HG03575 (cell line): ENCODE measurements at regions not wholly inside any gene's neighbourhood (a gene's known extent, or its start where the extent isn't known, plus 50 kb on each side); places are given as distances from the start of the nearest gene placed in this dataset.

ENCODE experiments used
- ATAC-seq: cut with Tn5 transposase; IDR thresholded peaks from one replicate; pipeline ENCODE4 v1.9.1; 2021; ENCODE audit not compliant: unreplicated experiment, insufficient number of reproducible peaks, low FRiP score; ENCODE audit errors: extremely low read depth

DNA sequence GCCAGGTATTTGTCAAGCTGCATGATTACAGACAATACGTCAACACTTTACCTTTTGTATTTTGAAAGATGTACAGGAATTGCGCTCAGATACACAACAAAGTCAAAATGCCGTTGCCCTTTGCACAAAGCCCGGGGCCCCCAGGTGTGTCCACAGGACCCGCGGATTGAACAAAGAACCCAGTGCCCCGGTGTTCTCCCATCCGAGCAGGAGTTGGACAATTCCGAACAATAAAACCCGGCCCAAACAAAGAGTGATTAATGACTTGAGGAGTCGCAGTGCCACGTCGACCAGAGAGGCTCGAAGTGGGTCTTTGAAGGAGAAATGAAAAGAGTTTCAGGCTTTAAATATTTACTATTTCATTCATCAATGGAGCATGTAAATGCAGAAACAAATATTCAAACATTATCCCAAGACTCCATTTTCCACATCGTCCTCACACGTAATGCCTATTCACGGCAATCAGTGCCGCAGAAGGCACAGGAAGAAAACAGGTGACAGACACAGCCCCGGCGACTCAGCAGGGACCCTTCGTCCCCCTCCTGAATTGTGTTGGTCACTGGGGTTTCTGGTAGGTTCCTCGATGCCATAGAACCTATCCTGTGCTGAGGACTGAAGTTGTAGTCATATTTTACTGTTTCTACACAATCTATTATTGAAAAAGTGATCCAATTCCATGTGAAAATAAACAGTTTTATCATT, 70.9 kb upstream of the MGMT start:
- no peak for ATAC-seq

DNA sequence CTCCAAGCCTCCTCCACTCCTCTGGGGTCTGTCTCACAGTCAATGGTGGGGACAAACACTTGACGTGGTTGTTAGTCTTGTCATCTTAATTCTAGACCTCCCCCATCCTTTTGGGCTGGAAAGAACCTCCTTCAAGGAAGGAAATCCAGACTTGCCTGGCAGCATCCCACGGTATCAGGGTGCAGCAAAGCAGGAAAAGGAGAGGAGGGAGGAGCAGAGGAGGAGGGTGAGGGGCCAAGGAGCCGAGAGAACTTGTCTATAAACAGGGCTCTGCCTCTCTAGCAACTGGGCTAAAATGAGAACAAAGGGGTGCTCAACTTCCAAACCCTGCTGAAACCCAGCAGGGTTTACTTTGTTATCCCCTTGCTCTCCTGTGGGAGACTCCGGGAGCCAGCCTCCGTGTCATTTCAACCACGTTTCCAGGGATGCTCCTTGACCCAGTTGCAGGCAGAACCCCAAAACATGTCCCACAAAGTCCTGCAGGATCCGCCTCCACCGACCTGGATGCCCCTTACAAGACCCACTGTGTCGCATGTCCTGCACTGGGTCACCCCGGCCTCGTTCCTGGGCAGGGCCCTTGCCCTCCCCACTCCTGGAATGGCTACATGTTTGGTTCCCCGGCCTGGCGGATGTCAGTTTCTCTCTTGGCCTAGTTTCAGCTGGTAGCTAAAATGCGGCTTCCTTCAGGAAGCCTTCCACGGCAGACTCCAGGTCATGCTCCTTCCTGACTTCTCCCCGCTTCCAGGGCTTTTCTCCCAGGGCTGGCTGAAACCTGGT, 69.7 kb upstream of the MGMT start:
- ATAC-seq: no peak

DNA sequence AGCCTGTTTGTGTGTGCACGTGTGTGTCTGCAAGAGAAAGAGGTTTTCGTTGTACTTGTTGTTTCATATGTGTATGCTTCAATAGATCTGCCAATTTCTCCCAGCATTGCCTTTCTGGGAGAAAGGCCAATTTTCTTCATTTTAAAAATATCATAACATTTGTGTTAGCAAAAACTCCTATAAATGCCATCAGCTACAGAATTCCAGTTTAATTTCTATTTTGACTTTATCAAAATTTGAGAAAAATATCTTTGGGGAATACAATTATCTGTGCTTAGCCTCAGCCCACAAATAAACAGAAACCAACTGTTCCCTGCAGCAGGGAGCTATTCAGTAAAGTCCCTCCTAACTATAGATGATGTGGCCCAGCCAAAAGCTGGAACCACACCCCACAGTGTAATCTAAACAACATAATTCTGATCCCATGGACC, 68.3 kb upstream of the MGMT start:
- no peak for ATAC-seq

DNA sequence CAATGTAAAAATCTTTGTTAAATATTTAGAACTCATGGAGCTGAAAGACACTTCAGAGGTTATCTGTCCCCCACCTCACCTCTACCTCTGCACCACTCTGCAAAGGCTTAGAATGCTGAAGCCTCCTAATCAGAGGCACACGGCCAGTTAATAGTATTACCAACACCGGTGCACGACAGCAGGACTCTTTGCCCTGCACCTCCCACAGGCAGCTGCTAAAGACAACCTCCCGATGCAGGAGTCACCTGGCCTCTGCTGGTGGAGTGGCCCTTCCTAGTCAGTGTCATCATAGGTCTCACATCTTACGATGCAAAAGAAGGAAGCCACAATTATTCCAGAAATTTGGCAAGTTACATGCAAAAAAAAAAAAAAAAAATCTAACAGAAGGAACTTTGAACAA, 66.6 kb upstream of the MGMT start:
- no peak for ATAC-seq

DNA sequence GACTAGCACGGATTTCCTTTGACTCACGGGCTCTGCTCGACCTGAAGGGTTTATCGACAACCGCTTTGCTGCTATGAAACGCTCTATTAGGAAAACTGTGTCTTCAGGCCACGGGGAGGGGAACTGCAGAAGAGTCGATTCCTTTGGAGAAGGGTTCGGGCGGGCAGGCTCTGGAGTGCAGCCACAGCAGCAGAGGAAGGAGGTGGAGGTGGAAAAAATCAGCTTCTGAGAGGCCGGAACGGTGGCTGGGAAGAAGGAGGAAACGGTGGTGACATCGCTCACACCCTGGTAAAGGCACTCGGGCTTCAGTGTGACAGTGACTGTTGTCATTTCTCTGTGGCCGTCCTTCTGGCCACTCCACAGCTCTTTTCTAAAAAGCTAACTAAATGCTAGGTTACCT, 64.6 kb upstream of the MGMT start:
- ATAC-seq: no peak

DNA sequence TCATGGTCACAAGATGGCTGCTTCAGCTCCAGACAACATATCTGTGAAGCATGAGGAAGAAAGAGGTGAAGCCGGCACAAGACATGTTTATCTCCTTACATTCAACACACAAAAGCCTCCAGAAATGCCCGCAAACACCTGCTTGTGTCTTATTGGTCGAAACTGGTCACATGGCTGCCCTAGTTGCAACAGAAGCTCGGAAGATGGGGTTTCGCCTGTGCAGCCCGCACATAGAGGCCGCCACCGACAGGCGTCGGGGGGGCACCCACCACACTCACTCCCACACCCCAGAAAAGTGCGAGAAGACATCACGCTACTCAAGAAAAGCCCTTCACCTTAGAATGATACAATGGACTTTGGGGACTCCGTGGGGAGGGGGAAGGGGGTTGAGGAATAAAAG, 63.0 kb upstream of the MGMT start:
- no peak for ATAC-seq

DNA sequence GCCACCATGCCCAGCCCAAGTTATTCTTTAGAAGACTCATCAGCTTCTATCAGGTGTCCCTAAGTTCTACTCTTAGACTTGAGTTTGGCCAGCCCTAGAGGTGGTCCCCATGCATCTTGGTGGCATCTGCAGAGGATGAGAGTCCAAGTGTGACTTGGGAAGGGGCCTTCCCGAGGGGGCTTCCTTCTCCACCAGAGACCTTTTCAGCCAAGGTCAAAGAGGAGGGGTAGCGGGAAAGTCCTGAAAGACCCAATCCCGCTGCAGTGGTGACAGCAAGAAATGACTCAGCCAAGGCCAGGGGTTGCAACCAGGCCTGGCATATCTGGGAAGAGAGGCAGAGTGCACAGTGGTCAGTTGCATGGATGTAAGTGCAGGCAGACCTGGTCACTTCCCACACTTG, 61.7 kb upstream of the MGMT start:
- ATAC-seq: no peak

DNA sequence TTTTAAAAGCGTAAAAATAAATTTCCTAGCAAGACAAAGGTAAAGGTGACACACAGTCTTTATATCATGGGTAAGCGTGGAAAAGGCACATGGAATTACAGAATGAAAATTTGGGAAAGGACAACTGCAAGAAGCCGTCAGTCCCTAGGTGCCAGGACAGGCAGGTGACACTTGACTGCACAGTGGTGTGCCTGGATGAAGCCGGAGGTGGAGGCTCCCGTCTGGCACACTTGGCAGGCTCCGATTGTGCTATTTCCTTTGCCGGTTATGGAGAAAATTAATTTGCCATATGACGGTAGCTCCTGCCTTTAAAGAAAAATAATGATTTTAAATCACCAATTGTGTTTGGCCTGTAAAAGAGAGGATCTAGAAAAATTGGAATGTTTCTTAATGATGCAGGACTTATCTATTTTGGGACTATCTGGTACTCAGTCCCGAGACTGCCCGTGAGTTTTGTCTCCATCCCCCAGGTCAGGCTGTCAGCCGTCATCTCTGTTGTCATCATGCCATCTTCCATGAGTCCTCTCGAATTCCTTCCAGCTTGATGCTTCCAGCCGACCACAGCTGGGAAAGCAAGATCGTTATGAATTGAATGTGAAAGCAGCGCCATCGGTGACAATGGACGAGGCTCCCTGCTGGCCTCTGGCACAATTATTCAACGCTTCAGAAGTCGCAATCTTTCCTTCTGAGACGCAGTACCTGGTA, 56.2 kb upstream of the MGMT start:
- no peak for ATAC-seq

DNA sequence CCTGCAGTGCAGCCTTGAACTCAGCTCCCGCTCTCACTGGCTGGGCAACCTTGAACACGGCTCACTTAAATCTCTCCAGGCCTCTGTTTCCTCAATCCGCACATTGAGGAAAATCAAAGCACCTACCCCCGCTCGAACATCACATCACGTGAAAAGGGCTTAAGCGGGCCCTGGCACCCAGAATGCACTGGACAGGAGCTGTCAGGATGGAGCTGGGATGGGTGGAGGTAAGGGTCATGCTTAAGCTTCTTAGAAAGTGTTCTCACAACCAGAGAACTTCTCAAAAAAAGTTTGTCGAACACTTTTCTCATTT, 55.7 kb upstream of the MGMT start:
- ATAC-seq: no peak

DNA sequence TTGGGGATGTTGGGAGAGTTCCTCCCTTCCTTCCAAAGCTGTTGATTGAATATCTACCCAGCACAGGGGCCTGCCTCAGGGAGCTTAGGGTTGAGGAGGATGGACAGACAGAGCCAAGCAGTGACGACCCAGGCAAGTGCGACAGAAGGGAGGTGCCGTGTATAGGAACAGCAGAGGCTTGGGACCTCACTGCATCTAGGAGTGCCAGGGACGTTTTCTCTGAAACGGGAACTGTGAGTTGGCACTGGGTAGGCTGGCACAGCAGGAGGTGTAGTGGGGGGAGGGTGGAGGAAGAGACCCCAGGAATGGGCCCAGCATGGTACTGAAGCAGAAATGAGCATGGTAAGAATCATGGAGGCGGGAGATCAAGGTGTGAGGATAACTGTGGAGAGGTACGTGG, 55.3 kb upstream of the MGMT start:
- ATAC-seq: no peak

DNA sequence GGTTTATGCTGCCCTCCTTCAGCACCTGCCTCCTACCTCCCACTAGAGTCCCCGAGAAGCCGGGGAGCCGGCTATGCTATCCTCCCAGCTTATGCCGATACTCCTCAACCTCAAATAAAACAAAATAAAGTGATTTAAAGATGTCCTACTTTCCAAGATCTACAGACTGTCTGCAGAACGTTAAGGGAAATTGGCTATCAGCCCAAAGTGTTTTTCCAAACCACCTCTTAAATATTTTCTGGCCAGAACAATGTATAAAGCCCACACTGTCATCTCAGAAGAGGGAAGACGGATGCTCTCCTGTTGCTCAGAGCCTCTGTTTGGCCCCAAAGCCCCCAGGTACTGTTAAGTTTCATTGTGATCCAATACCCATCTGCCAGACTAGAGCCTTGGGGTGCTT, 54.0 kb upstream of the MGMT start:
- no peak for ATAC-seq

DNA sequence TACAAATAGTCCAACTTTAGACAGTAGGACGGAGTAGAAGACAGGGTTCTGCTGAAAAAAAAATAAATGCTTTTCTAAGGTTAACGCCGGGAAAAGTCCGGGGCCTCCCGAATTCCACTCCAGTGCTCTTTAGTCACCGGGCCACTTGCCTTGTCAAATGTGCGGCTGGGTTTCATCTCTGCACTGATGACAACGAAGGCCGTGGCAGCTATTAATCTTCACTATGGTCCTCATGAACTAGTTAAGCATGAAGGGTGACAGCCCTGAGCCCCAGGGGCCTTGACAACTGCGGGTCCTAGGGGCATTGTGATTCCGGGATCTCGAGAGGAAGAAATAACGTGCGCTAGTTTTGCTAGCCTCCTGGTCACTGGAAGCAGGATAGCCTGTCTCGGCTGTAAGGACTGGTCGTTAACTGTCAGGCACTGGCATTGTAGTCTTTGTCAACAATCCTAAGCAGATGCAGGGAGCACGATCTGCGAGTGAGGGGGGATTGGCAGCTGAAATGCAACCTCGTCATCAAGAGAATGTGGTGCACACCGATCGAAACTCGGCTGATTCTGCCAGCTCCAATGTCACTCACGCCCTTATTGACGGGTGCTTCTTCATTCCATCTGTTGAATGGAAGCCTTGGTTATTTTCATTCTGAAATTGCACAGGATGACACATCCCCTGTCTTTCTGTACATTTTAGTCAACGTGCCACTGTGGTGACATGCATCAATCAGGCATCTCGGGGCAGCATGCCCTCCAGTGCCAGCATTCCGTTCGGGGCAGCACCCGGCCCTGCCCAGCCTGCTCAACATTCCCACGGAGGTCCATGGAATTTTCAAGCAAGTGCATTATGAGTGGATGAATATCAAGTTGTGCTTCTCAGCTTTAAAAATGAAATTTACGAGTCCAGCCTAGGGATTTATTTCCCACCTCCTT, 51.6 kb upstream of the MGMT start:
- no peak for ATAC-seq

DNA sequence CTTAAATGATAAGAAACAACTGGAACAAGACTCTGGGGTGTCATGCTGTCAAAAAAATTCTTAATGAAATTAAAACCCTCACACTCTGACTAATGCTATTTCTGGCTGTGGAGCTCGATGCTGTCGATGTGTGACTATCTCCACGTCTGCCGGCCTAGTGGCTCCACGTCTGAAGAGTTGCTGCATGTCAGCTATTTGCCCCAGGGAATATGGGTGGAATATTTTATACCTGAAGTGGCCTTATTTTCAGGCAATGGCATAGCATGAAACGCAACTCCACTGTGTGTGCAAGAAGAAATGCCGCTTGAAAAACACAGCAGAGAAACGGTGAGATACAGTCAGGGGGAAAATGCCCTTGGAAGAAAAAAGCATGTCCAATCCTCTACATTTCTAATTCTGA, 50.9 kb upstream of the MGMT start:
- no peak for ATAC-seq

DNA sequence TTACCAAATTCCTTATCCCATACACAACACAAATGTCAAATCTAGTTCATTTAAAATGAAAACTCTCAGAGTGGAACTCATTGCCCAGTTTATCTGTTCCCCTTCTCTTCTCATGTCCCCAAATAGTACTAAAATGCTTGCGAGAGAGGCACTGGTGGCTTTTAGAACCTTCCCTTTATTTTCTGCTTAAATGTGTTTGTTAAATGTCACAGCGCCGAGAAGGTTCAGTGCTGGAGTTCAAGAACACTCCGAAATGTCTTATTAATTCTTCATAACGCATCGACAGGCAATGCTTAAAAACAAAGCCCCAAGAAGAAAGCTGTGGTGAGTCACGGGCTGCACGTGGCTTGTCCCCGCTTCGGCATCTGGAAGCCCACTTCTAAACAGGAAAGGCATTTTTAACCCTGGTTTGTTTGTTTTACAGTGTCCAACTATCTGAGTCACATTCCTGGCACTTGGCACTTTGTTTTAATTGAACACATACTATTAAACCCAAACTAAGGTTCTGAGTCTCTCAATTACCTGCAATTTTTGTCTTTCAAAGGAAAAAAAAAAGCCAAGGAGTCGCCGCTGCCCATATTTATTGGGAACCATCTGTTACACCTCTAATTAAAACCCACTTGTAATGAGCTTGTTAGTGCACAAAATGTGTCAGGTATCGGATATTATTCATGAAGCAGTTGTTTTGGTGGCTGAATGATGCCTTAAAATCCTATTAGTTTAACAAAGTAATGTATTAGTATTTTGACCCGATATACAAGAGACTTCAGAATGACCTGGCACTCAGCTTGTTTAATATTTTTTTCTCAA, 49.9 kb upstream of the MGMT start:
- ATAC-seq: no peak
